ENCODE measurements at regions not wholly inside any gene's neighbourhood (a gene's known extent, or its start where the extent isn't known, plus 50 kb on each side); places are given as distances from the start of the nearest gene placed in this dataset.
"Not testable (repeated sequence)": the region's sequence is repeated elsewhere in the genome, so short reads cannot be mapped to it uniquely, and the experiment has no call there.

- DNase-seq, result not testable (repeated sequence)
Observed at GRCh38 chr1:146883190-146883589, 54.9 kb upstream of the NBPF12 start.

GRCh38 chr1:146881096-146881495 lies 57.0 kb upstream of the NBPF12 start:
- DNase-seq, result not testable (repeated sequence)

DNA sequence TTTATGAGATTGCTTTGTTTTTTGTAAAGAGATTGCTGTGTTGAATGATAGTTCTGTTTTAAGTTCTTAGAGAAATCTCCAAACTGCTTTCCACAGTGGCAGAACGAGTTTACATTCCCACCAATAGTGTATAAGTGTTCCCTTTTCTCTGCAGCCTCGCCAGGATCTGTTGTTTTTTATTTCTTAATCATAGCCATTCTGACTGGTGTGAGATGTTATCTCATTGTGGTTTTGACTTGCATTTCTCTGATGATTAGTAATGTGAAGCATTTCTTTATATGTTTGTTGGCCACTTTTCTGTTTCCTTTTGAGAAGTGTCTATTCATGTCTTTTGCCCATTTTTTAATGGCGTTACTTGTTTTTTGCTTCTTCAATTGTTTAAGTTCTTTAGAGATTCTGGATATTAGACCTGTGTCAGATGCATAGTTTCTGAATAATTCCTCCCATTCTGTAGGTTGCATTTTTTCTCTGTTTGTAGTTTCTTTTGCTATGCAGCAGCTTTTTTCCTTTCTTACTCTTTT lies 74.3 kb upstream of the NBPF12 start:
- DNase-seq, result not testable (repeated sequence)

GRCh38 chr1:146853147-146853546 lies 85.0 kb upstream of the NBPF12 start:
- not testable (repeated sequence) for DNase-seq

- not testable (repeated sequence) for DNase-seq
Observed at GRCh38 chr1:146850352-146850889, 87.7 kb upstream of the NBPF12 start.

GRCh38 chr1:146838725-146839124 lies 99.4 kb upstream of the NBPF12 start:
- not testable (repeated sequence) for DNase-seq

DNA sequence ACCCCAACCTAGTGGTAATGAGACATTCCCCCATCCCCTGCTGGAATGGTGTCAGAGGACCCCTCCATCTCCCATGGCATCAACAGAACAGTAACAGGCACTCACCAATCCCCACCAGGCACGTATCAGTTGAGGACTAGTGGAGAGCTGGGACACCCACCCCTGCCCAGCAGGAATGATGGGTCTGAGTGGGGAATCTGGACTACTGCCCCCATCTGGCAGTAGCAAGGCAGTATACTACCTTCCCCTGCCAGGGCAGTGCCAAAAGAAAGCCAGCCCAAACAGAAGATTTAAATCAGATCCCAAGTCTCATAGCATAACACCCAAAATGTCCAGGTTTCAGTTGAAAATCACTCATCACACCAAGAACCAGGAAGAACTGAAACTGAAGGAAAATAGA lies 111.2 kb upstream of the NBPF12 start:
- not testable (repeated sequence) for DNase-seq

DNA sequence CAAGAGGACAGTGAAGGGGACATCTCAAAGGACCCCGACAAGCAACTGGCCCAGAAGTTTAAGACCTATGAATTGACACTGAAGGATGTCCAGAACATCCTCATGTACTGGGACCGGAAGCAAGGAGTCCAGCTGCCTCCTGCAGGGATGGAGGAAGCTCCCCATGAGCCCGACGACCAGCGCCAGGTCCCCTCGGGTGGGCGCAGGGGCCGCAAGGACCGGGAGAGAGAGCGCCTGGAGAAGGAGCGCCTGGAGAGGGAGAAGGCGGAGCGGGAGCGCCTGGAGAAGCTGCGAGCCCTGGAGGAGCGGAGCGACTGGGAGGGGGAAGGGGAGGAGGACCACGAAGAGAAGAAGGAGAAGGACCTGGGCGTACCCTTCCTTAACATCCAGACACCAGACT lies 143.9 kb upstream of the NBPF12 start:
- not testable (repeated sequence) for DNase-seq

DNA sequence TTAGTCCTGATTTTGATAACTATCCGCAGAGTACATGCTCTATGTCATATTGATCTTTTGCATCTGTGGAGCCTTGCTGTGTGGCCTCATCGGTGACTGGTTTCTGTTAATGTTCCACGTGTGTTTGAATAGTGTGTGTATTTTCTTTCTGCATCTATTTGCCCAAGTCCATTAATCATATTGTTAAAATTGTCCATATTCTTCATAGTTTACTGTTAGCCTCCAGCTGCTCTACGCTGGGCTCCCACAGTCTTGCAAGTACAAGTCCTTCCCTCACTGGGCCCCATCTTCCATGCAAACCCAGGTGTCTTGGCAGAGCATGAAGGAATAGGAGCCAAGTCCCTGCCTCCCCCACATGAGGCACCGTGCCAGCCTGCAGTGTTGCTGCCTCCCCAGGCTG lies 145.4 kb upstream of the NBPF12 start:
- DNase-seq, result not testable (repeated sequence)

DNA sequence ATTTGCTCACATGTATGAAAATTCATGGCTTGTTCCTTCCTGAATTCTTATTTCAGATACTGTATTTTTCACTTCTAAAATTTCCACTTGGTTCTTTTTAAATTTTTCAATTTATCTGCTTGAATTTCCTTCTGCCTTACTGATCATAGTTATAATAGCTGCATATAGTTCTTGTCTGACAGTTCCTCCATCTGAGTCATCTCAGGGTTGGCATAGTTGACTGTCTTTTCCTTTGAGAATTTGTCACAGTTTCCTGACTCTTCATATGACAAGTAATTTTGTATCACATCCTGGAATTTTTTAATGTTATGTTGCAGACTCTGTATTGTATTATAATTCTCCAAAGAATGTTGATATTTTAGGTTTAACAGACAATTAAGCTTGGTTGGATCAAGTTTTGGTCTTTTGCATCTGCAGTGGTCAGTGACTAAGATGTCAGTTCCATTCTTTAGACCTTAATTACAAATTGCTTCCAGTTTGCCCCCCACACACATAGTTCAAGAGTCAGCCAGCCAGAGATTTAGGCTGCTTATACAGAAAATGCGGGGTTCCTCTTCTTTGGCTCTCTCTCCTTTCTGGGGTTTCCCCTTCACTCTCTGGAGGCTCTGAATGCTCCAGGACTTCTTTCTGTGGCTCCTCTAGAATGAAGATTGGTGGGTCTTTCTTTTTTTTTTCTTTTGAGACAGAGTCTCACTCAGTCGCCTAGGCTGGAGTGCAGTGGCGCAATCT lies 153.7 kb upstream of the NBPF12 start:
- not testable (repeated sequence) for DNase-seq

- not testable (repeated sequence) for DNase-seq
Observed at GRCh38 chr1:146781235-146781634, 156.9 kb upstream of the NBPF12 start.

DNA sequence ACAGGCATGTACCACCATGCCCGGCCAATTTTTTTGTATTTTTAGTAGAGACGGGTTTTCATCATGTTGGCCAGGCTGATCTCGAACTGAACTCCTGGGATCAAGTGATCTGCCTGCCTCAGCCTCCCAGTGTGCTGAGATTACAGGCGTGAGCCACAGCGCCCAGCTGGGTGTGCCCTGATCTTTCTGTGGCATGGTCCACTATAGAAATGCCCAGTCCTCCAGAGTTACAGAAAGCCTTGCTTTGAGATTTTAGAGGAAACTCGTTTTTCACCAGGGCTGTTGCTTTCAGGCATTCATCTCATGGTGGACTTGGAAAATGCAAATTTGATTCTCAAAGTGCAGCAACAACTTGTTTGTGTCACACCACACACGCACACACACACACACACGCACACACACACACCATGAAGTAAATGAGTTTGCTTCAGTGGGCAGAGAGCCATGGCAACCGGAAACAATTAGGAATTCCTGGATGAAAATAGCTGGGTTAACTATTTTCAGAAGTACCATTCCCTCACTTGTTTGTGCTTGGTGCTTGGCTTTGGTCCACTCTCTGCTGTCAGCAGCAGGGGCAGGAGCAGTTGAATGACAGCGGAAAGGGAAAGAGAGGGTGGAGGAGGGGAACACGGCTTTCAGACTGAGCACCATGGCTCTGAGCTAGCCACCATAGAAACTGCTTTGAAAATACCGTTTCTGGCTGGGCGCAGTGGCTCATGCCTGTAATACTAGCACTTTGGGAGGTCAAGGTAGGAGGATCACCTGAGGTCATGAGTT lies 160.1 kb upstream of the NBPF12 start:
- peak; percentile 3 for DNase-seq

DNA sequence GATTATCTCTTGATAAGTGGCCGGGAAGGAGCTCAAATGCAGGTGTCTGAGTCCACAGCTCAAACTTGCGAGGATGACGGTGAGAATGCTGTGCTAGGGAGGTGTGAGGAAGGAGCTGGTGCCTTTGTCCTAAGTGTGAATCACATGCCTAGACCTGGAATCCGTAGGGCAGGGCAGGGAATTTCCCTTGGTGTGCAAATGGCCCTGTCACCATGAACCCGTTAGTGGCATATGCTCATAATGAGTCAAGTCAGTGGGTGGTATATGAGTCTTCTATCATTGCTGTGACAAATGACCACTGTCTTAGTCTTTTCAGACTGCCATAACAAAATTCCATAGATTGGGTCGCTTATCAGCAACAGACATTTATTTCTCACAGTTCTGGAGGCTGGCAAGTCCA lies 163.1 kb upstream of the NBPF12 start:
- DNase-seq, result not testable (repeated sequence)

GRCh38 chr1:146774271-146774670 lies 163.9 kb upstream of the NBPF12 start:
- not testable (repeated sequence) for DNase-seq

DNA sequence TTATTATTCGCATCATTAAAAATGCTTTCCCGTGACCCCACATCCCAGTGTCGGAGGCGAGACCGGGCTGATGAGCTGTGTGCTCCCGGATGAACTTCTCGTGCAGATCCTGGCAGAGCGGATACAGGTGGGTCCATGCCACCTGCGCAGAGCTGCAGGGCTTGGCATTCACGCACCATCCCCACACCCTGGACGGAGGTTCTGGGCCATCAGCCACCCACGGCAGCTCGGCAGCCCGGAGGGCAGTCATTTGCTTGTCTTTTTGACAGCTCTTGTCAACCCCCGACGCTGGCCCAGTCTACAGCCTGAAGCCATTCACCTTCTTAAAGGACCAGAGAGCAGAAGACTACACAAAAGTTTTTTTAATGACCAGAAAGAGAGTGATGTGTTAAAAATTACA lies 166.7 kb upstream of the NBPF12 start:
- not testable (repeated sequence) for DNase-seq

- DNase-seq, result not testable (repeated sequence)
Observed at GRCh38 chr1:146770998-146771397, 167.1 kb upstream of the NBPF12 start.

- DNase-seq, result not testable (repeated sequence)
Observed at GRCh38 chr1:146763234-146763633, 174.9 kb upstream of the NBPF12 start.

- not testable (repeated sequence) for DNase-seq
Observed at GRCh38 chr1:146756858-146757257, 181.3 kb upstream of the NBPF12 start.

DNA sequence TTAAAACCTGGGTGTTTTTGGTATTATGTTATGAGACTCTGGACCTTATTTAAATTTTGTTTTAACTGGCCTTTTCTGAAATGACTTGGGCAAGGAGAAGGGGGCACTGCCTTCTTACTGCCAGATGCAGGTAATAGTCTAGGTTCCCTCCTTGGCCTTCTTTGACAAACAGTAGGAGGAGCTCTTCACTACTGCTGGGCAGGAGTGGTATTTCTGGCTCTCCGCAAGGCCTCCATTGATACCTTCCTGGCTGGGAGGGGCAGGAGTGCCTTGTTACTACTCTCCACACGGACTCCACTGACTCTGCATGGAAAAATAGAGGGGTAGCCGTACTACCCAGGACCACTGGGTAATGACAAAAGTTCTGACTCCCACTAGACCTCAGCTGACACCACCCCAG lies 189.4 kb upstream of the NBPF12 start:
- not testable (repeated sequence) for DNase-seq

DNA sequence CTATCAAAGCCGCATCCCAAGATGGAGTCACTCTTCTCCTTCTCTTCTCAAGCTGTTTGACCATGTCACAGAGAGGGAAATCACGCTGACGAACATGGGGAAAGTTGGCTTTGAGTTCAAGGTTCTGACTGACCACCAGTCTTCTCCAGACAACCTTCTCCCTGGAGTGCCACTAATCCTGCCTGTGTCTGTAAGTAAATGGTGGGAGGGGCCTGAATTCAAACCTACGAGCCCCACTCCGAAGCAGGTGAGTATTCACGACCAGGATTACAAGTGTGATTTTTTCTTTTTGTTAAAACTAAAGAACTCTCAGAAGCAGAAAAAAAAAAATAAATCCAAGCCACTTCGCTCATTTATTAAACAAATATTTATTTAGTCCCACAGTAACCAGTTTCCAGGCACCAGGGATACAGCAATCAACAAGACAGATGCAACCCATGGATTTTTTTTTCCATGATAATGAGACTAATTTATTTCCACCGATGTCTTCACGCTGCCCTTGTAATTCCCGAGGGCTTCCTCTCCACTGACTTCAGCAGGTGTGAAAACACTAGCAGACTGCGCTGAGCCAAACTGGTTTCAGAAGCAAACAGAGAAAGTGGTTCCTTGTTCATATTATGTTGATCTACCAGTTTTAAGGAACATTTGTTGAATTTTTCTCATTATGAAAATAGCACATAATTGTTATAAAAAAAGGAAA lies 206.0 kb upstream of the NBPF12 start:
- DNase-seq, result not testable (repeated sequence)

DNA sequence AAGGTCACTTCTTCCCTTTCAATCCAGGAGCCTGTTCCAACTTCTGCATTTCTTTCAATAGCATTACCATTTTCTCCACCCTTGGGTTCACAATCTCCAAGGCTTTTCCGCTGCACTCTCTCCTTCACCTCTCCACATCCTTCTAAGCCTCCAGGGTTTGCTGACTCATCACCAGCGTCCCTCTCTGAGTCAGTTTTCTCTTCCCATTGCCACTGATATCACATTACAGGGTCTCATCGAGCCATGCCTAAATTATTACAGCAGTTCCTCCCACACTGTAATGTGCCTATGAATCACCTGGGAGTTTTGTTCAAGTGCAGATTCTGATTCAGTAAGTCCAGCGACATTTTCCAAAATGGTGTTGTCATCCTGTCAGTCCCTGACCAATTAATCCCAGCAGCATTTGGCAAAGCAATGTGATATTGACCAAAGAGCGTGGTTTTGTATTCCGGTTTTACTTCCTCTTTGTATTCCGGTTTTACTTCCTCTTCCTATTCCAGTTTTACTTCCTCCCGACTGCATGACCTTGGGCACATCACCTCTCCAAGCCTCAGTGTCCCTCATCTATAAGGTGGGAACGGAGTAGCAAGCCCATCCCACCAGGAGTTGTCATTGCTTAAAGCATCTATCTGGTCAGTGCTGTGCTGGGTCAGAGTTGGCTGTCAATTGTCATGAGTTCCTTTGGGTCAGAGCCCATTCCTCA lies 208.3 kb upstream of the NBPF12 start:
- not testable (repeated sequence) for DNase-seq

- not testable (repeated sequence) for DNase-seq
Observed at GRCh38 chr1:146715054-146715453, 223.1 kb upstream of the NBPF12 start.

Data from retina (tissue), 1 donor.